PFSK-1 (cell line): ENCODE measurements at regions not wholly inside any gene's neighbourhood (a gene's known extent, or its start where the extent isn't known, plus 50 kb on each side); places are given as distances from the start of the nearest gene placed in this dataset.

Experiments
- FOXP2 ChIP-seq: optimal IDR thresholded peaks from 2 replicates; pipeline ENCODE3; 2011; ENCODE audit warnings: borderline replicate concordance, control low read depth, inconsistent platforms; ENCODE audit not compliant: insufficient read depth; ENCODE audit errors: extremely low read length, extremely low read depth
- POLR2AphosphoS5 ChIP-seq: IDR thresholded peaks from 2 replicates; pipeline ENCODE4 v1.6.1; 2012; ENCODE audit warnings: low read depth, mild to moderate bottlenecking, control low read depth, low read length, moderate library complexity
- REST ChIP-seq, 2 experiments: IDR thresholded peaks; 2 replicates each; pipeline versions ENCODE4 v1.6.1 to v1.8.0; 2011 to 2012; ENCODE audit warnings: low read depth in 2 of 2, low read length in 2 of 2, control low read depth in 1 of 2, inconsistent platforms in 1 of 2, mild to moderate bottlenecking in 1 of 2, moderate library complexity in 1 of 2; ENCODE audit not compliant: insufficient read depth in 1 of 2
- SIN3A ChIP-seq: IDR thresholded peaks from 2 replicates; pipeline ENCODE4 v1.6.1; 2012; ENCODE audit warnings: mild to moderate bottlenecking, low read length, moderate library complexity, borderline replicate concordance; ENCODE audit not compliant: insufficient read depth
- TAF1 ChIP-seq: IDR thresholded peaks from 2 replicates; pipeline ENCODE4 v1.6.1; 2012; ENCODE audit warnings: low read length, control low read depth, borderline replicate concordance; ENCODE audit not compliant: insufficient read depth

DNA sequence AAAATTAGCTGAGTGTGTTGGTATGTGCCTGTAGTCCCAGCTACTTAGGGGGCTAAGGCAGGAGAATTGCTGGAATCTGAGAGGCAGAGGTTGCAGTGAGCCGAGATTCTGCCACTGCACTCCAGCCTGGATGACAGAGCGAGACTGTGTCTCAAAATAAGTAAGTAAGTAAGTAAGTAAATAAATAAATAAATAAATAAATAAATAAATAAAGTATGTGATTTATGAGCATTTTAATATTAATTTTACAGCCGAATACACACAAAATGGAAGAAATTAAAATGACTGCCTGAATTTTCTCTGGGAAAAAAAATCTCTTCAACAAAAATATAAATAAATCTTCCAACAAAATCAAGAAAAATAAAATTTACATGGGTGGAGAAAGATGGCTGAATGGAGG is 740.7 kb downstream of the CDH18 start:
- TF ChIP-seq TAF1 (no peak), POLR2AphosphoS5 (no peak), FOXP2 (no peak), SIN3A (no peak), REST (IDR thresholded peaks at IDR 0.05; ENCODE audit: insufficient read depth in 1 of 2, low read depth in 2 of 2, low read length in 2 of 2) (no peak)

- TF ChIP-seq SIN3A = no peak
- no peak for TF ChIP-seq FOXP2
- TF ChIP-seq TAF1 = no peak
- TF ChIP-seq POLR2AphosphoS5 = no peak
Measured at GRCh38 chr5:19256036-19256435, 732.0 kb downstream of the CDH18 start.

- TF ChIP-seq TAF1 = no peak
- no peak for TF ChIP-seq REST (IDR thresholded peaks at IDR 0.05; ENCODE audit: insufficient read depth in 1 of 2, low read depth in 2 of 2, low read length in 2 of 2)
- TF ChIP-seq FOXP2 = no peak
- TF ChIP-seq SIN3A = no peak
- no peak for TF ChIP-seq POLR2AphosphoS5
Measured at GRCh38 chr5:19258686-19259085, 729.3 kb downstream of the CDH18 start.

DNA sequence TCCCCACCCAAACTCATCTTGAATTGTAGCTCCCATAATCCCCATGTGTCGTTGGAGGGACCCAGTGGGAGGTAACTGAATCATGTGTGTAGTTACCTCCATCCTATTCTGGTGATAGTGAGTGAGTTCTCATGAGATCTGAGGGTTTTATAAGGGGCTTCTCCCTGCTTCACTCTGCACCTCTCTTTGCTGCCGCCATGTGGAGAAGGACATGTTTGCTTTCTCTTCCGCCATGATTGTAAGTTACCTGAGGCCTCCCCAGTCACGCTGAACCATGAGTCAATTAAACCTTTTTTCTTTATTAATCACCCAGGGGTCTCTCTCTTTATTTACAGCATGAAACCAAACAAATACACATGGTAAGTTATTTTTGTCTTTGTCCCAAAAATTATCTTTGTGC is 726.1 kb downstream of the CDH18 start:
- TF ChIP-seq SIN3A (no peak), POLR2AphosphoS5 (no peak), REST (IDR thresholded peaks at IDR 0.05; ENCODE audit: insufficient read depth in 1 of 2, low read depth in 2 of 2, low read length in 2 of 2) (no peak), TAF1 (no peak), FOXP2 (no peak)

DNA sequence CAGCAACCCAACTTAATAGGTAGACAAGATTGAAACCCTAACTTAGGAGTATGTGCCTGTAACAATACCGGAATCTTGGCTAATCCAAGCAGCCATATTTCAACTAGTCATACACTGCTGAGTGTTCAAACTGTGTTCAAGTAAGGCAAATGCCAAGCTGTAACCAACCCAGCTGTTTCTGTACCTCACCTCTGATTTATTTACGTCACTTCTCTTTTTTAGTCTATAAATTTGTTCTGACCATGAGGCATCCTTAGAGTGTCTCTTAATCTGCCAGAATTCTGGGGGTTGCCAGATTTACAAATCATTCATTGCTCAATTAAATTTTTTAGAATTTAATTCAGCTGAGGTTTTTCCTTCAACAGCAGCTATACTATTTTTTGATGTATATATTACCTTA is 723.2 kb downstream of the CDH18 start:
- TF ChIP-seq SIN3A (no peak), POLR2AphosphoS5 (no peak), TAF1 (no peak), FOXP2 (no peak), REST (IDR thresholded peaks at IDR 0.05; ENCODE audit: insufficient read depth in 1 of 2, low read depth in 2 of 2, low read length in 2 of 2) (no peak)
